Hematopoietic multipotent progenitor cell (in vitro differentiated cells): ENCODE measurements at regions not wholly inside any gene's neighbourhood (a gene's known extent, or its start where the extent isn't known, plus 50 kb on each side); places are given as distances from the start of the nearest gene placed in this dataset.

Experiments used
- DNase-seq, 3 donors: peaks; one replicate each; pipeline ENCODE4 v3.0.0-alpha.2; 2011 to 2015; ENCODE audit warnings: low read depth in 2 of 3, low spot score in 2 of 3

DNA sequence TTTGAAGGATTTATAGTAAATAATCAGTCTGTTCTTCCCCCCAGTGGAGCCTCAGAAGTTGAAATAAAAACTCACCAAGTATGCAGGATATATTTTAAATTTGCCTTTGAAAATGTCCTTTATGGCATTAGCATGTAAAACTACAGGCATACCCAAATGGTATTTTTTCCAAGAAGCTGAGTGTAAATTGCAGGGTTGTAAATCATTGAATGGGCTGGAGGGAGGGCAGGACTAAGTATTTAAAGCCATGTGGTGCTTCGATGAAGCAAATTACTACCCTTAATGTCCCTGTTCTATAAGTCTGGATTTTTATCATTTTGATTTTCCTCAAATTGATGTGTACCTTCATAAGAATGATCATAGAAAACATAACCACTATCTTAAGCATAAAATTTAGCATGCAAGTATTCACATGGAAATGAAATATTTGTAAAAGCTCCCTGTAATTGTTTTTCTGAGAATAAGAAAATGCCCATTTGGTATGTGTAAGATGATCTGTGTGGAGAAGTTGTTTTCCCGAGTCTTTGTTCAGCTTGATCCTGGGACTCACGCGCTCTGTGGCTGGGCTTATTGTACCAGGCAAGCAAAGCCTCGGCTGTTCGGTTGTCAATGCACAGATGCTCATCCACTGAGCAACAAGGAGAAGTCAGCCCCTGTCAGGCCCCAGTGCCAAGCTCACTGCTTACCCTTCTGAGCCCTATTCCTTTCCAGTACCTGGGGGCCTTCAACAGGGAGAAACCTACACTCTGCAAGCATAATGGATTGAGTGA lies 66.7 kb downstream of the CD164 start:
- DNase-seq, result no peak

DNA sequence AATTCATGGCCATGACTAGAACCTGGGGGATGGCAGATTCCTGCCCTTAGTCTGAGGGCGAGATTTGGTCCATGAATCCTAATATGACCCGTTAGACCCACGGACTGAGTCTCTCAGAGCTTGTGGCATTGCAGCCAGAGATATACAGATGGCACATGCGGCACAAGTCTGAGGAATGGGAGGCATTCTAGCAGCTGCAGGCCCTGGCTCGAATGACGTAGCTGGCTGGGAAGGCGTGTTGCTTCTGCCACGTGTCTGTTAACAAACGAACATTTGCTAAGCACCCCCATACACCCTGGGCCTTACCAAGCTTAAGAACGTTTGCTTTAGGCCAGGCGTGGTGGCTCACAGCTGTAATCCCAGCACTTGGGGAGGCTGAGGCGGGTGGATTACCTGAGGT lies 68.0 kb downstream of the CD164 start:
- no peak for DNase-seq

DNA sequence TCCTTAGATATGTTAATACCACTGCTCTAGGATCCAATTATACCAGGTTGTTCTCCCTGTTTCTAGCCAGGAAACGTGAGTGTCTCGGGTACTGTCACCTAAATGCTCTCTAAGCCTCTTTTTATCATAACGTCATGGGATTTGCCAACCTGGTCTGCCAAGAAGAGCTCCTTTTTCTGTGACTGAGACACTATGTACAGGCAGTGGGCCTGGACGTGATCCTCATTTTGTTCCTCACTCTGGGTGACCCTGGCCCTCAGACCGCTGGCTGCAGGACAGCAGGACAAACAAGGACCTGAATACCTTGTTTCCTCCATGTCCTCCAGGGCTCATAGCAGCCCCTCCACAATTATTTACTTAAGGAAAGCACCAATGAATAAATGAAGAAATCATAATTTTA lies 69.1 kb downstream of the CD164 start:
- DNase-seq, result no peak

DNA sequence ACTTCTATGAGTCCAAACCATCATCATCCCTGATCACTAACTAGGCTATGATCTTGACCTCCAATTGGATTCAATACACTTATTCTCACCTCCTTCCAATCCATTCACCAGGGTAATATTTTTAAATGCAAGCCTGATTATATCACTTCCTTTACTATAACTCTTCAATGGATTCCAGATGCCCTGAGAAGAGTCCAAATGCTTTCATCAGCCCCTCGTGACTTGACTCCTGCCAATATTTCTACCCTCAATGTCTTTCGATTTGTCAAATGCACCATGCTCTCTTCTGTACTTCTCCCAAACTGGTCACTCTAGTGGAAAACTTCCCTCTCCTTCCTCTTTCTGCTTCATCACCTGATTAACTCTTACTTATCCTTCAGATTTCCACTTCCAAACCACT lies 70.8 kb downstream of the CD164 start:
- no peak for DNase-seq

DNA sequence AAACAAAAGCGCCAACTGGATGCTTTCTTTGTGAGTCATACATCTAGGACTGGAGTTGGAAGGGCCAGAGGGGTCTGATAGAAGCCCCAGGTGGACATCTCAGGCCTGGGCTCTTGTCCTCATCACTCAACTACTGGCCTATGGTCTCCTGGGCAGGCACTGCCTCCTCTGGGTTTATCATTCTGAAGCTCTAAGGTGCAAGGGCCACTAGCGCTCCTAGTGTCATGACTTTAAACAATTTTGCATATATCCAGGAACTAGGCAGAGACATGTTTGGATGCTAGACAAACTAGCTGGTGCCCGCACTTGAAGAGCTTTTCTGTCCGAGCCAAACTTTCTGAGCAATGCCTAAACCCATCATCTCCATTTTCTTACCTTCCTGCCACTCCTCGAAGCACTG lies 72.3 kb downstream of the CD164 start:
- no peak for DNase-seq

DNA sequence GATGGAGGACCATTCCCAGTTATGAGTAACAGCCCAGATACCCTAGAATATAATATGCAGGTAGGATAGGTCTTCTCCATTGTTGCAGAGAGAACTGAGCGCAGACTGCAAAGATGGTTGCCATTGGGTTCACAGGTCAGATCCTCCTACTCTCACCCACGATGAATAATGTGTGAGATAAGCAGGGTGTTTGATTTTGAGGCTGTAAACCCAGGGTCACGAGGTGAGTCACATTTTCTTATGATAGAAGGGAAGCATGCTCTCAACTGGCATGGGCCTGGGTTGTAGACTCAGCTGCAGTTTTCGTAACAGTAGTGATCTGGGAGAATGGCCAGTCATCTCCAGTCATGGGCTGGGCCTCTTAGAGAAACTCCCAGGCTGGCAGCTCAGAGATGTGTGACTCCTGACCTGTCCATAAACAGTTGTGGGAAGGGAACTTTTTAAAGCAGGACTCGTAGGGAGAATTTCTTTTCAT lies 74.2 kb downstream of the CD164 start:
- DNase-seq, result peak in 2 of 3 donors; percentile 43 to 53

DNA sequence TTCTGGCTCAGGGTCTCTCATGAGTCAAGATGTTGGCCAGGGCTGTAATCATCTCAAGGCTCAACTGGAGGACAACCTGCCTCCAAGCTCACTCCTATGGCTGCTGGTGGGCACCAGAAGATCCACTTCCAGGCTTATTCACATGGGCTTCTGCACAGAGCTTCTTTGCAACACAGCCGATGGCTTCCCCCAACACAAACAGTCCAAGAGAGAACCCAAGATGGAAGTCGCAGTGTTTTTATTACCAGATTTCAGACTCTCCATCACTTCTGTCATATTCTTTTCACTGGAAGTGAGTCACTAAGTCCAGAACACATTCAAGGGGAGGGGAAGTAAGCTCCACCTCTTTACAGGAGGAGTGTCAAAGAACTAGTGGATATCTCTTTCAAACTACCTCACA lies 75.5 kb downstream of the CD164 start:
- DNase-seq, result peak in 1 of 3 donors; percentile 38

DNA sequence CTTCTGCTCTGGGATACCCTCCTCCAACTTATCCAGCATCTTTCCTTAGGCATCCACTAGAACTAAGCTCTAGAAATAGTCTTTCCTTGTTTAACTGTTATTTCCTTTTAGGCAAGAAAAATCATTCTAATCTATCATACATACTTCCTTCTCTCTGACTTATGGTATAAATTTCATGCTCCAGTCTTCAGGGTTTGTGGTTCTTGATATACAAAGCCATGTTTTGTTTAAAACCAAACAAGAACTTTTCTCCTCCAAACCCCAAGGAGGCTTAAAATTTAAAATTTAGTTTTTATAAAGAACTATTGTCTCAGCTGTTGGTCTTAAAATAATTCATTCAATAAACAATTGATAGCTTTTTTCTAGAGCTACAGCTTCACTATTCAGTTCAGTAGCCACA lies 77.2 kb downstream of the CD164 start:
- peak in 1 of 3 donors; percentile 68 for DNase-seq

DNA sequence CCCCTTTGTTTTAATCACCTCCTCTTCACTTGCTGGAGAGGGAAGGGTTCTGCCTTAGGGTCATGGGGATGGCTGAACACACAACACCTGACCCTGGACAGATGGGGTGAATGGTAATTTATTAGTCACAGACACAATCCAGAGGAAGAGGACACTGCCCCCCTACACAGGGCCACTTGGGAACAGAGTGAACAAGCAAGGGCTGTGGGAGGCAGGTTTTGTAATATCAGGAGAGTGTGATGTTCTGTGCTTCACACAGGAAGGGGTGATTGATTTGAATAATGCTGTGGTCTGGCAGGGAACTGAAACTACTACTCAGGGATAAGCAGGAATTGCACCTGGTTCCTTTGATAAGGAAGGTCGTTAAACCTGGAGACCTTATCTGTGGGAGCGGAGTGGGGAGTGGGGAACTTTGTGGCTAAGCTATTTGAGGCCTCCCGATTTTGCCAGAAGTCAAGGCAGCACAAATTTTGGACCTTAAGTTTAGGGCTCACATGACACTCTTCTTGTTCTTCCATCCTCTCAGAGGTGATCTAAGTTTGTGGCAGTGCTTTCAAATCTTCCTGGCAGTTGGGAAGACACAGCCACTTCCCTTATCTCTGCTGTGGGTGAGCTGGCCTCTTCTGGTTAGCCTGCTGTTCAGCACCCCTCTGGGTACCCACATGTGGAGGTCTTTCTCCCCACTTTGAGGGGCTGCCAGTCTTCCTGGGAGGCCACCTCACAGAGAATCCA lies 77.8 kb downstream of the CD164 start:
- peak in 2 of 3 donors; percentile 82 to 89 for DNase-seq

DNA sequence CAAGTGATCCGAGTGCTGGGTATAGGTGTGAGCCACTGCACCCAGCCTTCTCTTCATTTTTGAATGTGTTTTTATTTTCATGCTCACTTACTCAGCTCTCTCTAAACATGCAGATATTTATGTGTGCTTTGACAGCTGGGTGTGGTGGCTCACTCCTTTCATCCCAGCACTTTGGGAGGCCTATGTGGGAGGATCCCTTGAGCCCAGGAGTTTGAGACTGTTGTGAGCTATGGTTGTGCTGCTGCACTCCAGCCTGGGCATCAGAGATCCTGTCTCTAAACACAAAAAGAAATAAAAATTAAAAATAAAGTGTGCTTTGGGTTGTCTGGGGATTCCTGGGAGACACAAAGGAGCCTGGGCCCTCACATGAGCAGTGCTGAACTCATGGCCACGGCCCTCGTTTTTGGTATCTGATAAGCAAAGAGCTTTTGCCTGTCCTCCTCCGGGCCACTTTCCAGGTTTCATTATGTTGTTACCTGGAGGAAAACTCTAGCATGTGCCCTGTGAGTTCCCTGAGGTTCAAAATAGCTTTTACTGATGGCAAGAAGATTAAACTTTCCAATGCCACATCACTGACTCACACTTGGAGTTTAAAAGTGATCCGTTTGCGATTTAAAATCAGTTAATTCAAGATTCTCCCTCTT lies 78.5 kb downstream of the CD164 start:
- DNase-seq, result no peak

DNA sequence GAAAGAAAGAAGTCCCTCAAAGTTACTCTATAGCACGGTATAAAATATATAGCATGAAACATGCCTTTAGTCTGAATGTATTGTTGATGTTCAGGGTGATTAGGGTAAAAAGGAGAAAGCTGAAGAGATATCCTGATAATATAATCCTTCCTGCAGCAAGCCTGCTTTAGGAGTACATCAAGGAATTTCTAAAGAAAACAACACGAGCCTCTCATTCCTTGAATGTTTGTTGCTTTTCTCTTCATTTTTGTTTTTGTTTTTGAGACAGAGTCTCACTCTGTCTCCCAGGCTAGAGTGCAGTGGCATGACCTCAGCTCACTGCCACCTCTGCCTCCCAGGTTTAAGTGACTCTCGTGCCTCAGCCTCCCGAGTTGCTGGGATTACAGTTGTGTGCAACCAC lies 79.1 kb downstream of the CD164 start:
- DNase-seq, result no peak

DNA sequence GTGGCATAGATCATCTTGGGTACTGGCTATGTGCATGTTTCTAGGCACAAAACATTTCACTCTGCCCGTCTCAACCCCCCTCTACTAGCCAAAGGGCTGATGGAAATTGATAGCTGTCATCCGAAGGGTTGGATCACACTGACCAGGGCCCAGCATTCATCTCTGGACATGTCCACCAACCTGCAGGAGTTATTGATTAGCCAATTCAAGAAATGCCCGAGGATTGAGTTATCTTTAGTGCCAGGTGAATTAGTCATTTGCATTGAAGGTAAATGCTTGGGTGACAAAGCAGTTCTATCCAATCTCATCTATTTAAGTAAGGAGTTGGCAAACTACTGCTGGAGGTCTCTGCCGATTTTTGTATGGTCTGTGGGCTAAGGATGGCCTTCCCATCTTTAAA lies 80.1 kb downstream of the CD164 start:
- no peak for DNase-seq

DNA sequence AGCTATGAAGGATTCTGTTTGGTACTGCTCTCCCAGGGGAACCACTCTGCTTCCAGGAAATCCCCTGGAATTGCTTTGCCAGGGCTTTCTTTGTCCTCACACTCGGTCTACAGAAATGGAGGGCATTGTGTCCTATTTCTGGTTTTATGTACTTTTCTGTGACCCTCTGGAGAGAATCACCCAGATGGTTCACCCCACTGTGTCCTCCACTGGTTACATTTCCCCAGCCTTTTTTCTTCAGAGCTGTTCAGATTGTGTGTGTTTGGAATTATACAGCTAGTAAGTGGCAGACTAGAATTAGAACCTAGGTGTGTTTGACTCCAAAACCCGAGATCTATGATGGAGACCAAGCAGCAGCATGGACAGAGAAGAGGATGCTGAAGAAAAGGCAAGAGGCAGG lies 80.8 kb downstream of the CD164 start:
- DNase-seq, result no peak

DNA sequence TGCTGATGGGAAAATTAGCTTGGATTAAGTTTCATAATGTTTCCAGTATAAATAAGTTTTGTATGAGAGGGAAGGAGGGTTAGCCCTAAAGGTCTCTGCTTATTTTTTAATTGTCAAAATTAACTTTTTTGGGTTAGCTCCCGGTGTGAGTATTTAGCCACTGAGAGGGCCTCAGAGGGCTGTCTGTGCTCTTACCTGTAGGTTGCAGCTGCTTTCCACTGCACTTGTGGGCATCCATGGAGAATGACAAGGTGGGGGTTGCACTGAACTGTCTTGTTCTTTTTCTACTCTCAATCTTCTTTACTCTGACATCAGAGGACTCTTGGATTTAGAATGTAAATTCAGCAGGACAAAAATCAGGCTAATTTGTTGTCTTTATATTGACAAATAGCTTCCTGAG lies 81.4 kb downstream of the CD164 start:
- DNase-seq, result no peak

DNA sequence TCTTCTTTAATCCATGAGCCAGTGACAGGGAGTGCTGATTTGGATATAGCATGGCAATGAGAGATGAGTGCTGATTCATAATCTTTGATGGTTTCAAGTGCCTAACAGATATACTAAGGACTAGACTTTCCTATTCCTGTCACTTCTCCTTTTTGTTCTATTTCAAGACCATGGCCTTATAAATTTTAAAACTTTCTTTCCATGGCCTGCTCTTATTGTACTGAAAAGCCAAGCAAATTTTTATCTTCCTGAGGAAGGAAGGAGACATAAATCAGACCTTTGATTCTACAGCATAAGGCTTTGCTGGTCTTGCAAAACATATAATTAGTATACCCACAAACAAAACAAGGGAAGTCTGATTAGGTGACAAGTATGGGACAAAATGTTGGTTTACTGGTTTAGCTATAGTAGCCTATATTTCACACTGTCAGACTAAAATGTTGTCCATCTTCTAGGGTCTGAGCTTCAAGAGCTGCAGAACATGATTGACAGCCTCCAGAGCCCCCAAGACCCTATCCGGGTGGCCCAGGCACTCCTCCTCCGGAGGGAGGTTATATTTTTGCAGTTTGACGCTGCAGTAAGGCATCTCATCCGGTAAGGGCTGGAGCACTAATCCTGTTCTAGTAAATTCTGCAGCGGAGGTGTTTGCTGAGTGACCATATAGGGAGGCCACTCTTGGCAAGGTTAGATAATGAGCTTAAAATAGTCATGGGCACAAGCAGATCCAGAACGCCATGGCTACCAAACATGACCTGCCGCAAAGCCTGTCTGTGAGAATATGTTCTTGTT lies 82.3 kb downstream of the CD164 start:
- peak in 2 of 3 donors; percentile 47 to 74 for DNase-seq

DNA sequence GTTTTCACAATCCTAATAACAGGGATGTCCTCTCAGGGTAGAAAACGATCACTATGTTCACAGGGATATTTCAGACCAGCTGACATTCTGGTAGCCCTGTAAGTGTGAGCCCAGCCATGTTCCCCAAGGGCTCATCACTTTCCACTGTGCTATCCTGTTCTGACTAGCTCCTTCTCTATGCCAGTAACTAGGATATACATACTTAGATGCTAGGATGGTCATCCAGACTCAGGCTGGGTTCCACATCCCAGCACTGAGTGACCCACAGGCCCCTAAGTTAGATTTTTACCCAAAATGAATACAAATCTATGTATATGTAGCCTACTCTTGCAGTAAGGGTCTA lies 83.0 kb downstream of the CD164 start:
- DNase-seq, result no peak

DNA sequence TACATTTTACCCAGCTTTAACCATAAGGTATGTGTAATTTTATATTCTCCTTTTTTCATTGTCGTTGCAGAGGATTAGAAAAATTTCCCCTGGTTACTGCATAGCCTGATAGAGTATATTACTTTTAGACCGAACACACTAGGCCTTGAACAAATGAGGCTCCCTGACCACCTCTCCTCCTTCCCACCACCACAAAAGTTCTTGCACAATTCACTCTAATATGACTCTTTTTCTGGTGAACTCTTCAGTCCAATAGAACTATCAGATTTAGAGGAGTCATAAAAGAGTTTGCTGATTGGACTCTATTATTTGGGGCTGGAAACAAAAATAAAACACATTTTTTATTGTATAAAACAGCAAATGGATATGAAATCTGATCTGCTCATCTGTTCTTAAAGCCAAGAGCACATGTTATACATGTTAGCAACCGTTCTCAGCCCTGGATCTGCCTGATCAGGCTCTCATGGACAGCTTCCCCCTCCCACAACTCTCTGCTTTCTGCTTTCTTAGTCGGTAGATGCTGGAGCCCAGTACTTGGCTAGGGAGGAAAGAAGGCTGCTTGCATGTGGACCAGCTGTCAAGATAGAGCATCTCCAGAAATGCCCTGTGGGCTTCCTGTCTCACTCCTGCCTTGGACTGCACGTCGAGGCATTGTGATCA lies 83.5 kb downstream of the CD164 start:
- no peak for DNase-seq

DNA sequence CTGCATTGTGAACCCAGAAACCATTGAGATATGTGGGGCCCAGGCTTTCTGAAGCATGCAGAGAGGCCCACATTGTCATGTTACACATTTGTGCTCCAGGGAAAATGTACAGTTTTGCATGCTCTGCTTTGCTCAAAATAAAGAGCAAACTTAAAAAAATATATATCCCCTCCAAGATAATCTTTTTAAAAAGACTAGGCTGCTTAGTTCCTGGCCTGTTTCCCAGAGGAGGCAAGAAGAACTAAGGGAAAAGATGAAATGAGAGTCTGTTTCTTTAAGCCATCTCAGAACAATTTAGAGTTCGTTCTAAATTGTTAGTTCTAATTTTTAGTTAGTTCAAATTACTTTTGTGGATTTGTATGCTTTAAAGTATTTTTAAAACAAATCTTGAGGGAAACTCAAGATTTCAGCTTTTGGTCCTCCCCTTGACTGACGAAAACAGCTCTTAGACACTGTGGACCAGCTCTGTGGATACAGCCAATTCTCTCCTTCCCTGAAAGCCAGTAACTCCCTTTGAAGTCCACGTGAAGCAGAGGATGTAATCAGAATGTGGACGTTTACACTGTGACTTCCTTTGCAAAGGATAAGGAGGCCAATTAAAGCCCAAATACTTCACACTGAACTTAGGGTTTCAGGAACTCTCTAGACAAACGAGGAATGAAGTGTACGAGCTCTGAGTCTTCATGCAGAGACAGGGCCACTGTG lies 84.7 kb downstream of the CD164 start:
- no peak for DNase-seq

DNA sequence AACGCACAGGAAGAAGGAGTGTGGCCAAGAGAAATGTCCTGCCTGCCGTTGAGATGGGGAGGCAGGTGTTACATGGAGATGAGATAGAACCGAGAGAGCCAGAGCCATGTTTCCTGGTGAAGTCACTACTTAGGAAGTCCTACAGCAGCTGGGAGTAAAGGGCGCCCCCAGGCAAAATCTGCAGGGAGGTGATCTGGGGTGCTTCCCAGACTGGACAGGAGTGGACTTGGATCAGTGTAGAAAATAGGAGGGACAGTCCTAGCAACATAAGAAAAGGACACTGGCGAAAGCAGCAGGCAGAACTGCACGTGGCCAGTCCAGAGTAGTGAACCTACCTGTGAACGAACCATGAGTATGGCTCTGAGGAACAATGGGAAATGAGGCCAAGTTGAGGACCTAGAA lies 85.3 kb downstream of the CD164 start:
- DNase-seq, result no peak

DNA sequence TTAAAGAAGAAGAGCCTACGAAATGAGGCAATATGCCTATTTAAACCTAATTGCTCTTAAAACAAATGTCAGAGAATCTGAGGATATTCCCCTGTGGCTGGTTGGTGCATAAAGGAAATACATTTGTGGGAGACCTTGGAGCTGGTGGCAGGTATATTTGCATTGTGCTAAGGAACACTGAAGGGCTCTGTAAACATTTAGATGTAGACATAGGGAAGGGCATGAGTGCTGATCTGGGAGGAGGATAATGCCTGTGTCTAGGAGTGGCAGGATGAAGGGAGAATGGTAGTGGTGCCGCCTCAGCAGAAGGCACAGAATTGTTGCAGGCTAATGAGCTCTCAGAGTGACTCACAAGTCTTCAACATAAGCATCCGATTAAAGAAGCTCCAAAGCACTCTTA lies 85.8 kb downstream of the CD164 start:
- DNase-seq, result no peak
